ENCODE measurements at regions not wholly inside any gene's neighbourhood (a gene's known extent, or its start where the extent isn't known, plus 50 kb on each side); places are given as distances from the start of the nearest gene placed in this dataset.

GRCh38 chr18:64918851-64919250 is 770.0 kb upstream of the LINC00305 start:
- in situ Hi-C loops (cut with HindIII; ENCODE audit: extremely low pct_ligation_motif_present, low pct_unique_long_range_greater_than_20kb): no loop called here
- Histone ChIP-seq H2AFZ (ENCODE audit: low read length) (no peak overlapping the region), H3K9ac (ENCODE audit: insufficient read depth, low read depth, low read length) (no peak overlapping the region), H3K9me3 (ENCODE audit: low read length) (peaks cover 22% of the 10 kb centered on the region), H3K36me3 (replicated peaks in 1 of 2; ENCODE audit: control insufficient read depth in 1 of 2, insufficient read depth in 2 of 2, low read length in 2 of 2) (no peaks in the 10 kb centered on the region), H3K27me3 (ENCODE audit: control insufficient read depth in 1 of 2, insufficient read depth in 2 of 2, low read length in 2 of 2) (no peaks in the 10 kb centered on the region; a peak in 1 of 5 replicates), H3K4me1 (ENCODE audit: insufficient read depth, low read length) (no peaks in the 10 kb centered on the region), H3K4me2 (ENCODE audit: low read depth, low read length) (no peak overlapping the region), H3K4me3 (replicated peaks in 1 of 3; ENCODE audit: insufficient read depth in 1 of 3, low read depth in 2 of 3, low read length in 3 of 3) (no peak overlapping the region), H3K27ac (ENCODE audit: extremely low read length, insufficient read depth, low read length) (no peak overlapping the region), H3K79me2 (ENCODE audit: insufficient read depth, low read length) (no peaks in the 10 kb centered on the region), H4K20me1 (ENCODE audit: insufficient read depth, low read length) (no peaks in the 10 kb centered on the region)
- ATAC-seq (no peak), FAIRE-seq (no peak), DNase-seq (ENCODE audit: low spot score) (no peak)
- no peak for TF ChIP-seq CENPX (CRISPR knock-in tag; IDR thresholded peaks at IDR 0.05)
- TF ChIP-seq CBX2 (IDR thresholded peaks at IDR 0.05; ENCODE audit: low read depth, low read length): no peak
- TF ChIP-seq CBX2 (CRISPR knock-in tag; IDR thresholded peaks at IDR 0.05; ENCODE audit: low read depth): no peak
- no peak for TF ChIP-seq ADNP (CRISPR knock-in tag; IDR thresholded peaks at IDR 0.05)
- no peak for TF ChIP-seq ZNF570 (CRISPR knock-in tag; IDR thresholded peaks at IDR 0.05; ENCODE audit: borderline replicate concordance)
- TF ChIP-seq MNT (IDR thresholded peaks at IDR 0.05): peak; percentile 69
- no peak for TF ChIP-seq JDP2 (CRISPR knock-in tag; IDR thresholded peaks at IDR 0.05; ENCODE audit: borderline replicate concordance)
- TF ChIP-seq ZNF788 (CRISPR knock-in tag; IDR thresholded peaks at IDR 0.05; ENCODE audit: borderline replicate concordance): no peak
- 30% methylated on average over 3 of the region's 3 CpGs for WGBS (ENCODE audit: low lambda C conversion rate)
- intact Hi-C loops (cut with micrococcal nuclease; ENCODE audit: unreplicated experiment): no loop called here
- BruUV-seq (replicated peaks): no TSS peak
- CTCF ChIA-PET (ENCODE audit: low intra/inter-chr PET ratio, low total read pairs): no interaction called here
- POLR2A ChIA-PET: no interaction called here

- H3K4me2 ChIP-seq (ENCODE audit: low read depth, low read length): no peak overlapping the region
- CTCF ChIA-PET (ENCODE audit: low intra/inter-chr PET ratio, low total read pairs): no interaction called here
- in situ Hi-C loops (cut with HindIII; ENCODE audit: extremely low pct_ligation_motif_present, low pct_unique_long_range_greater_than_20kb): no loop called here
- TF ChIP-seq TMF1 (CRISPR knock-in tag; IDR thresholded peaks at IDR 0.05; ENCODE audit: low read depth): no peak
- no peak for TF ChIP-seq THAP11 (CRISPR knock-in tag; IDR thresholded peaks at IDR 0.05)
- no peak for TF ChIP-seq TRAFD1 (CRISPR knock-in tag; IDR thresholded peaks at IDR 0.05; ENCODE audit: borderline replicate concordance)
- TF ChIP-seq ZNF720 (CRISPR knock-in tag; IDR thresholded peaks at IDR 0.05): no peak
- no peak for TF ChIP-seq ZNF468 (CRISPR knock-in tag; IDR thresholded peaks at IDR 0.05)
These were observed 744.5 kb upstream of the LINC00305 start for GRCh38 chr18:64893349-64893748.

More at GRCh38 chr18:64893349-64893748, 744.5 kb upstream of the LINC00305 start:
- Histone ChIP-seq H4K20me1 (ENCODE audit: insufficient read depth, low read length) (no peaks in the 10 kb centered on the region), H3K36me3 (replicated peaks in 1 of 2; ENCODE audit: control insufficient read depth in 1 of 2, insufficient read depth in 2 of 2, low read length in 2 of 2) (no peaks in the 10 kb centered on the region), H3K4me3 (replicated peaks in 1 of 3; ENCODE audit: insufficient read depth in 1 of 3, low read depth in 2 of 3, low read length in 3 of 3) (no peak overlapping the region), H3K79me2 (ENCODE audit: insufficient read depth, low read length) (no peaks in the 10 kb centered on the region), H3K9ac (ENCODE audit: insufficient read depth, low read depth, low read length) (no peak overlapping the region), H3K9me3 (ENCODE audit: low read length) (peaks cover 48% of the 10 kb centered on the region), H3K4me1 (ENCODE audit: insufficient read depth, low read length) (no peaks in the 10 kb centered on the region), H3K27ac (ENCODE audit: extremely low read length, insufficient read depth, low read length) (no peak overlapping the region), H3K27me3 (ENCODE audit: control insufficient read depth in 1 of 2, insufficient read depth in 2 of 2, low read length in 2 of 2) (no peaks in the 10 kb centered on the region; a peak in 1 of 5 replicates), H2AFZ (ENCODE audit: low read length) (no peak overlapping the region)
- no peak for ATAC-seq
- WGBS (ENCODE audit: low lambda C conversion rate): 3% methylated on average over 3 of the region's 3 CpGs
- POLR2A ChIA-PET: no interaction called here
- no peak for FAIRE-seq
- no peak for DNase-seq (ENCODE audit: low spot score)
- intact Hi-C loops (cut with micrococcal nuclease; ENCODE audit: unreplicated experiment): no loop called here
- no TSS peak for BruUV-seq (replicated peaks)
